KMS-11 (cell line): ENCODE measurements at regions not wholly inside any gene's neighbourhood (a gene's known extent, or its start where the extent isn't known, plus 50 kb on each side); places are given as distances from the start of the nearest gene placed in this dataset.

ENCODE experiments used
- H2AFZ ChIP-seq: fragments of 200-600 bp; sonication (generic); 2 replicates; pipeline ENCODE4 v1.6.1; 2016; ENCODE audit warnings: antibody characterized with exemption, mixed run types, low read depth
- H3K27ac ChIP-seq: fragments of 200-600 bp; sonication (generic); 2 replicates; pipeline ENCODE4 v1.6.1; 2016; ENCODE audit warnings: mild to moderate bottlenecking, mixed run types
- H3K27me3 ChIP-seq: fragments of 200-600 bp; sonication (generic); 2 replicates; pipeline ENCODE4 v1.6.1; 2017; ENCODE audit warnings: mild to moderate bottlenecking, low read depth, mixed run types, moderate library complexity; ENCODE audit not compliant: insufficient read depth
- H3K36me3 ChIP-seq: fragments of 200-600 bp; sonication (generic); 2 replicates; pipeline ENCODE4 v1.6.1; 2017; ENCODE audit warnings: mild to moderate bottlenecking, mixed run types; ENCODE audit not compliant: insufficient read depth
- H3K4me1 ChIP-seq: fragments of 200-600 bp; sonication (generic); 2 replicates; pipeline ENCODE4 v1.6.1; 2016; ENCODE audit warnings: mild to moderate bottlenecking, low read depth, mixed run types; ENCODE audit not compliant: poor library complexity, severe bottlenecking
- H3K4me2 ChIP-seq: fragments of 200-600 bp; sonication (generic); 2 replicates; pipeline ENCODE4 v1.7.0; 2016; ENCODE audit warnings: mild to moderate bottlenecking, mixed run types
- H3K4me3 ChIP-seq: fragments of 200-600 bp; sonication (generic); IDR thresholded peaks from 2 replicates; pipeline ENCODE4 v1.6.1; 2017; ENCODE audit warnings: low read depth, low read length, mixed read lengths; ENCODE audit not compliant: insufficient read depth
- H3K79me2 ChIP-seq: fragments of 200-600 bp; sonication (generic); 2 replicates; pipeline ENCODE4 v1.6.1; 2016; ENCODE audit warnings: low read depth, mixed run types; ENCODE audit not compliant: insufficient read depth
- H3K9ac ChIP-seq: fragments of 200-600 bp; sonication (generic); 2 replicates; pipeline ENCODE4 v1.6.1; 2016; ENCODE audit warnings: mild to moderate bottlenecking, mixed run types
- H4K20me1 ChIP-seq: fragments of 200-600 bp; sonication (generic); 2 replicates; pipeline ENCODE4 v1.6.1; 2016; ENCODE audit warnings: mild to moderate bottlenecking, mixed run types; ENCODE audit not compliant: insufficient read depth
- TF ChIP-seq, protein P1 (sequence below): fragments of 200-600 bp; sonication (generic); conservative IDR thresholded peaks from 2 replicates; pipeline ENCODE4 v1.6.1; 2017; ENCODE audit warnings: low read depth, mild to moderate bottlenecking, antibody characterized with exemption, low read length, moderate library complexity, mixed read lengths

- H3K9ac ChIP-seq: no peak overlapping the region
Measured at GRCh38 chr5:66327008-66327407, 182.9 kb downstream of the SREK1 start.

GRCh38 chr5:66329078-66329477 is 185.0 kb downstream of the SREK1 start:
- TF ChIP-seq, protein P1, sequence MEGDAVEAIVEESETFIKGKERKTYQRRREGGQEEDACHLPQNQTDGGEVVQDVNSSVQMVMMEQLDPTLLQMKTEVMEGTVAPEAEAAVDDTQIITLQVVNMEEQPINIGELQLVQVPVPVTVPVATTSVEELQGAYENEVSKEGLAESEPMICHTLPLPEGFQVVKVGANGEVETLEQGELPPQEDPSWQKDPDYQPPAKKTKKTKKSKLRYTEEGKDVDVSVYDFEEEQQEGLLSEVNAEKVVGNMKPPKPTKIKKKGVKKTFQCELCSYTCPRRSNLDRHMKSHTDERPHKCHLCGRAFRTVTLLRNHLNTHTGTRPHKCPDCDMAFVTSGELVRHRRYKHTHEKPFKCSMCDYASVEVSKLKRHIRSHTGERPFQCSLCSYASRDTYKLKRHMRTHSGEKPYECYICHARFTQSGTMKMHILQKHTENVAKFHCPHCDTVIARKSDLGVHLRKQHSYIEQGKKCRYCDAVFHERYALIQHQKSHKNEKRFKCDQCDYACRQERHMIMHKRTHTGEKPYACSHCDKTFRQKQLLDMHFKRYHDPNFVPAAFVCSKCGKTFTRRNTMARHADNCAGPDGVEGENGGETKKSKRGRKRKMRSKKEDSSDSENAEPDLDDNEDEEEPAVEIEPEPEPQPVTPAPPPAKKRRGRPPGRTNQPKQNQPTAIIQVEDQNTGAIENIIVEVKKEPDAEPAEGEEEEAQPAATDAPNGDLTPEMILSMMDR: no peak

More at GRCh38 chr5:66327008-66327407, 182.9 kb downstream of the SREK1 start:
- Histone ChIP-seq H3K27ac (no peak overlapping the region), H3K27me3 (no peaks in the 10 kb centered on the region), H4K20me1 (no peaks in the 10 kb centered on the region), H2AFZ (no peak overlapping the region), H3K36me3 (no peaks in the 10 kb centered on the region), H3K4me3 (no peak overlapping the region), H3K4me2 (no peak overlapping the region), H3K4me1 (no peaks in the 10 kb centered on the region), H3K79me2 (no peaks in the 10 kb centered on the region)
- TF ChIP-seq, protein P1: no peak

GRCh38 chr5:66333192-66333591 is 189.1 kb downstream of the SREK1 start:
- H3K27me3 ChIP-seq: no peaks in the 10 kb centered on the region
- no peak overlapping the region for H3K4me2 ChIP-seq
- no peaks in the 10 kb centered on the region for H3K36me3 ChIP-seq
- H3K4me3 ChIP-seq: no peak overlapping the region
- no peaks in the 10 kb centered on the region for H4K20me1 ChIP-seq
- H3K9ac ChIP-seq: no peak overlapping the region
- H2AFZ ChIP-seq: no peak overlapping the region
- no peaks in the 10 kb centered on the region for H3K79me2 ChIP-seq
- no peaks in the 10 kb centered on the region for H3K4me1 ChIP-seq
- TF ChIP-seq, protein P1: no peak
- no peak overlapping the region for H3K27ac ChIP-seq

More at GRCh38 chr5:66329078-66329477, 185.0 kb downstream of the SREK1 start:
- Histone ChIP-seq H2AFZ (no peak overlapping the region), H3K9ac (no peak overlapping the region), H3K36me3 (no peaks in the 10 kb centered on the region), H3K4me2 (no peak overlapping the region), H3K79me2 (no peaks in the 10 kb centered on the region), H3K4me1 (no peaks in the 10 kb centered on the region), H3K27ac (no peak overlapping the region), H3K27me3 (no peaks in the 10 kb centered on the region), H4K20me1 (no peaks in the 10 kb centered on the region), H3K4me3 (no peak overlapping the region)

DNA sequence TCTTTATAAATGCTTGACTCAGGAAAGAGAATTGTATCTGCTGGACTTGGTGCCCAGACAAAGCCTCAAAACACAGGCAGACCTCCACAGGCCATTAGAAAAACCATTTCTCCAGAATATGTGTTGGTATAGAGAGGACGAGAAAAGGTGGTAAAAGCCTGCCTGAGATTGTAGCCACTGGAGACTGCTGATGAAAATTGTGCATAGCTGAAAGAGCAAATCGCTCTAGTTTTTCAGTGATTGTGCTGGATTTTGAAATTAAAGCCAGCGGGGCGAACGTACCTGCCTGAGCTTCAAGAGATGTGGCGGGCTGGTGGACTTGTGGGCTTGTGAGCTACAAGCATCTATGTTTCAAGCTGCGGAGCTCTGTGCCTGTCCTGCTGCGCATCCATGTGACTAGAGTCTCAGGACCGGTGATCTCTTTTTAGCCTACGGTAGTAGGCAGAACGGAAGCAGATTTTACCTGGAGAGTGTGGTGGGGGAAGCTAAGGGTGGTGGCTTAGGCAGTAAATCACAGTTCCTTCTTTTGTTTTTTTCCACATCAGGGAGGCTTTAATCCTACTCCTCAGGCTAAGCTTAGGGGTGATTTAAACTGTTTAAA is 193.6 kb downstream of the SREK1 start:
- Histone ChIP-seq H2AFZ (no peak overlapping the region), H3K36me3 (no peaks in the 10 kb centered on the region), H3K9ac (no peak overlapping the region), H3K79me2 (no peaks in the 10 kb centered on the region), H3K27me3 (no peaks in the 10 kb centered on the region), H3K4me3 (no peak overlapping the region), H3K27ac (no peak overlapping the region), H4K20me1 (no peaks in the 10 kb centered on the region), H3K4me1 (no peaks in the 10 kb centered on the region), H3K4me2 (no peak overlapping the region)
- TF ChIP-seq, protein P1: no peak
